HCT116 (cell line): ENCODE measurements at regions not wholly inside any gene's neighbourhood (a gene's known extent, or its start where the extent isn't known, plus 50 kb on each side); places are given as distances from the start of the nearest gene placed in this dataset.

ENCODE experiments used
- ATAC-seq: fragments of 200-7000 bp; cut with Tn5 transposase; 2 replicates; pipeline ENCODE4 v1.9.1; 2020; ENCODE audit warnings: mild to moderate bottlenecking, moderate library complexity
- BruUV-seq: library from RNA; stranded (reverse); fragments of 400-500 nt; replicated peaks from 2 replicates; lab custom pipeline; 2021; lab: Mats Ljungman, UMichigan
- CTCF ChIA-PET: fragments of 300-600 bp; sonication (Branson Sonifier 250); formaldehyde crosslinking; loops from one replicate; lab custom pipeline; 2021; ENCODE audit warnings: antibody characterized with exemption; lab: Charles Lee
- POLR2A ChIA-PET: fragments of 300-600, 350-600 bp; sonication (Branson Sonifier 250); formaldehyde crosslinking; loops from one replicate; lab custom pipeline; 2021; ENCODE audit warnings: antibody characterized with exemption; lab: Charles Lee
- RAD21 ChIA-PET, 2 experiments: fragments of 300-600 bp; sonication (Branson Sonifier 250); formaldehyde crosslinking; loops; one replicate each; lab custom pipeline; 2023; ENCODE audit warnings: low total read pairs in 2 of 2; ENCODE audit not compliant: uncharacterized antibody in 2 of 2, unreplicated experiment in 2 of 2, low non-redundant PET in 1 of 2; lab: Charles Lee
- DNase-seq: peaks from one replicate; pipeline ENCODE4 v3.0.0-alpha.2; 2010; ENCODE audit warnings: low read depth, low spot score
- H2AFZ ChIP-seq: fragments of 200-600 bp; shearing (Covaris generic), sonication (generic); 2 replicates; pipeline ENCODE4 v1.6.1; 2017; ENCODE audit warnings: low read depth, mixed run types, mixed read lengths, antibody characterized with exemption, low read length; ENCODE audit not compliant: poor library complexity, severe bottlenecking
- H3K27ac ChIP-seq: 2 replicates; pipeline ENCODE4 v1.5.1; 2012; ENCODE audit warnings: low read depth, low read length
- H3K27me3 ChIP-seq: fragments of 200-600 bp; sonication (generic); 2 replicates; pipeline ENCODE4 v1.6.1; 2016; ENCODE audit warnings: mixed run types, low read length, mixed read lengths; ENCODE audit not compliant: insufficient read depth
- H3K36me3 ChIP-seq, 2 experiments: fragments of 200-500 bp in 1 of 2; fragments of 200-600 bp in 1 of 2; sonication (Bioruptor generic) in 1 of 2; sonication (generic) in 1 of 2; 2 replicates each; pipeline versions ENCODE4 v1.5.1 to v1.6.1; 2014 to 2016; ENCODE audit warnings: low read length in 2 of 2, inconsistent platforms in 1 of 2, mixed read lengths in 1 of 2, mixed run types in 1 of 2; ENCODE audit not compliant: insufficient read depth in 2 of 2, control insufficient read depth in 1 of 2
- H3K4me1 ChIP-seq, 2 experiments: fragments of 200-600 bp in 1 of 2; sonication (generic) in 1 of 2; 2 replicates each; pipeline versions ENCODE4 v1.5.1 to v1.6.1; 2012 to 2017; ENCODE audit warnings: low read length in 2 of 2, inconsistent platforms in 1 of 2, mild to moderate bottlenecking in 1 of 2, mixed read lengths in 1 of 2, mixed run types in 1 of 2, moderate library complexity in 1 of 2; ENCODE audit not compliant: insufficient read depth in 2 of 2, control insufficient read depth in 1 of 2
- H3K4me2 ChIP-seq: fragments of 200-600 bp; sonication (generic); 2 replicates; pipeline ENCODE4 v1.6.1; 2017; ENCODE audit warnings: mixed run types, low read length, mixed read lengths
- H3K4me3 ChIP-seq, 2 experiments: fragments of 200-600 bp in 1 of 2; sonication (generic) in 1 of 2; replicated peaks in 1 of 2; 2 replicates each; pipeline ENCODE4 v1.5.1; 2011 to 2016; ENCODE audit warnings: low read length in 2 of 2, control low read depth in 1 of 2, low read depth in 1 of 2, mild to moderate bottlenecking in 1 of 2, mixed read lengths in 1 of 2, mixed run types in 1 of 2
- H3K79me2 ChIP-seq: fragments of 200-600 bp; sonication (generic); 2 replicates; pipeline ENCODE4 v1.6.1; 2017; ENCODE audit warnings: mild to moderate bottlenecking, mixed run types, low read length, moderate library complexity, mixed read lengths; ENCODE audit not compliant: insufficient read depth
- H3K9ac ChIP-seq: fragments of 200-600 bp; sonication (generic); 2 replicates; pipeline ENCODE4 v1.6.1; 2016; ENCODE audit warnings: low read length, mixed read lengths
- H3K9me2 ChIP-seq: fragments of 200-600 bp; sonication (generic), shearing (Covaris generic); 2 replicates; pipeline ENCODE4 v1.6.1; 2017; ENCODE audit warnings: mixed run types, mild to moderate bottlenecking, moderate library complexity; ENCODE audit not compliant: insufficient read depth
- H3K9me3 ChIP-seq, 2 experiments: fragments of 200-500 bp in 1 of 2; fragments of 200-600 bp in 1 of 2; sonication (Bioruptor generic) in 1 of 2; sonication (generic) in 1 of 2; 2 replicates each; pipeline ENCODE4 v1.6.1; 2014 to 2017; ENCODE audit warnings: low read length in 2 of 2, mixed read lengths in 2 of 2, inconsistent platforms in 1 of 2, low read depth in 1 of 2, mild to moderate bottlenecking in 1 of 2, mixed run types in 1 of 2, moderate library complexity in 1 of 2; ENCODE audit not compliant: control insufficient read depth in 1 of 2, insufficient read depth in 1 of 2
- H4K20me1 ChIP-seq: fragments of 200-600 bp; sonication (generic), shearing (Covaris generic); 2 replicates; pipeline ENCODE4 v1.6.1; 2017; ENCODE audit warnings: mixed run types, mild to moderate bottlenecking, moderate library complexity; ENCODE audit not compliant: insufficient read depth
- CEBPB ChIP-seq: IDR thresholded peaks from 2 replicates; pipeline ENCODE4 v1.6.1; 2012; ENCODE audit warnings: low read depth
- EGR1 ChIP-seq: IDR thresholded peaks from 2 replicates; pipeline ENCODE4 v1.6.1; 2012; ENCODE audit warnings: low read depth
- EZH2phosphoT487 ChIP-seq: fragments of 200-600 bp; IDR thresholded peaks from 2 replicates; pipeline ENCODE4 v1.6.1; 2018; ENCODE audit warnings: antibody characterized with exemption, borderline replicate concordance
- JUND ChIP-seq: IDR thresholded peaks from 2 replicates; pipeline ENCODE4 v1.6.1; 2012
- RAD21 ChIP-seq: IDR thresholded peaks from 2 replicates; pipeline ENCODE4 v1.6.1; 2012; ENCODE audit warnings: low read depth, mild to moderate bottlenecking
- REST ChIP-seq: IDR thresholded peaks from 2 replicates; pipeline ENCODE4 v1.6.1; 2012; ENCODE audit warnings: low read depth
- TCF7L2 ChIP-seq: IDR thresholded peaks from 2 replicates; pipeline ENCODE4 v1.7.0; 2011; ENCODE audit warnings: borderline replicate concordance, inconsistent platforms; ENCODE audit not compliant: insufficient read depth, insufficient read length; ENCODE audit errors: extremely low read depth
- YY1 ChIP-seq: IDR thresholded peaks from 2 replicates; pipeline ENCODE4 v1.6.1; 2011; ENCODE audit warnings: low read length, low read depth, moderate library complexity, mild to moderate bottlenecking; ENCODE audit not compliant: insufficient replicate concordance; ENCODE audit errors: extremely low read depth
- ZNF274 ChIP-seq: fragments of 200-500 bp; sonication (Bioruptor generic); IDR thresholded peaks from 2 replicates; pipeline ENCODE4 v1.6.1; 2014; ENCODE audit warnings: mild to moderate bottlenecking, low read depth, low read length, inconsistent platforms
- intact Hi-C: fragments of 100-400 bp; cut with micrococcal nuclease; formaldehyde crosslinking; loops from 2 replicates; pipeline ENCODE4 v1.10.0; 2022
- TF ChIP-seq, protein P1 (sequence below), 3 experiments: fragments of 200-600 bp in 1 of 3; sonication (generic) in 1 of 3; IDR thresholded peaks in 2 of 3; conservative IDR thresholded peaks in 1 of 3; 2 replicates each; pipeline ENCODE4 v1.5.1; 2012 to 2017; ENCODE audit warnings: low read depth in 2 of 3, low read length in 2 of 3, antibody characterized with exemption in 1 of 3, borderline replicate concordance in 1 of 3, control low read depth in 1 of 3, mild to moderate bottlenecking in 1 of 3, mixed read lengths in 1 of 3, mixed run types in 1 of 3, moderate library complexity in 1 of 3; ENCODE audit not compliant: insufficient read depth in 1 of 3
- TF ChIP-seq, protein P2 (sequence below): IDR thresholded peaks from 2 replicates; pipeline ENCODE4 v1.6.1; 2012
- TF ChIP-seq, protein P3 (sequence below): IDR thresholded peaks from 2 replicates; pipeline ENCODE4 v1.6.1; 2011; ENCODE audit warnings: mild to moderate bottlenecking, low read length, moderate library complexity; ENCODE audit not compliant: insufficient replicate concordance; ENCODE audit errors: extremely low read depth

GRCh38 chr14:98634043-98634820 is 637.8 kb downstream of the BCL11B start:
- H3K27ac ChIP-seq = no peak overlapping the region
- no peak for ATAC-seq
- H3K4me2 ChIP-seq = no peak overlapping the region
- H3K27me3 ChIP-seq = no peaks in the 10 kb centered on the region
- H3K9ac ChIP-seq = no peak overlapping the region
- CTCF ChIA-PET = no interaction called here
- no peaks in the 10 kb centered on the region for H3K36me3 ChIP-seq
- H3K4me1 ChIP-seq = no peaks in the 10 kb centered on the region
- H3K79me2 ChIP-seq = no peaks in the 10 kb centered on the region
- H3K9me3 ChIP-seq = peaks cover 0 to 4% of the 10 kb centered on the region in 2 experiments; a peak in 1 of 4 replicates
- H2AFZ ChIP-seq = no peak overlapping the region
- RAD21 ChIA-PET = no interaction called here
- H3K9me2 ChIP-seq = no peaks in the 10 kb centered on the region
- H4K20me1 ChIP-seq = no peaks in the 10 kb centered on the region
- intact Hi-C loops = no loop called here
- BruUV-seq = no TSS peak
- no peak for DNase-seq
- TF ChIP-seq REST = no peak
- no peak for TF ChIP-seq ZNF274
- TF ChIP-seq EGR1 = no peak
- TF ChIP-seq, protein P1, sequence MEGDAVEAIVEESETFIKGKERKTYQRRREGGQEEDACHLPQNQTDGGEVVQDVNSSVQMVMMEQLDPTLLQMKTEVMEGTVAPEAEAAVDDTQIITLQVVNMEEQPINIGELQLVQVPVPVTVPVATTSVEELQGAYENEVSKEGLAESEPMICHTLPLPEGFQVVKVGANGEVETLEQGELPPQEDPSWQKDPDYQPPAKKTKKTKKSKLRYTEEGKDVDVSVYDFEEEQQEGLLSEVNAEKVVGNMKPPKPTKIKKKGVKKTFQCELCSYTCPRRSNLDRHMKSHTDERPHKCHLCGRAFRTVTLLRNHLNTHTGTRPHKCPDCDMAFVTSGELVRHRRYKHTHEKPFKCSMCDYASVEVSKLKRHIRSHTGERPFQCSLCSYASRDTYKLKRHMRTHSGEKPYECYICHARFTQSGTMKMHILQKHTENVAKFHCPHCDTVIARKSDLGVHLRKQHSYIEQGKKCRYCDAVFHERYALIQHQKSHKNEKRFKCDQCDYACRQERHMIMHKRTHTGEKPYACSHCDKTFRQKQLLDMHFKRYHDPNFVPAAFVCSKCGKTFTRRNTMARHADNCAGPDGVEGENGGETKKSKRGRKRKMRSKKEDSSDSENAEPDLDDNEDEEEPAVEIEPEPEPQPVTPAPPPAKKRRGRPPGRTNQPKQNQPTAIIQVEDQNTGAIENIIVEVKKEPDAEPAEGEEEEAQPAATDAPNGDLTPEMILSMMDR (IDR thresholded peaks at IDR 0.05 in 2 of 3, conservative IDR thresholded peaks at IDR 0.05 in 1 of 3; ENCODE audit: borderline replicate concordance in 1 of 3, insufficient read depth in 1 of 3, low read depth in 2 of 3, low read length in 2 of 3) = no peak
- TF ChIP-seq, protein P2, sequence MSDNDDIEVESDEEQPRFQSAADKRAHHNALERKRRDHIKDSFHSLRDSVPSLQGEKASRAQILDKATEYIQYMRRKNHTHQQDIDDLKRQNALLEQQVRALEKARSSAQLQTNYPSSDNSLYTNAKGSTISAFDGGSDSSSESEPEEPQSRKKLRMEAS = no peak
- no peak for TF ChIP-seq CEBPB
- no peak for TF ChIP-seq EZH2phosphoT487
- no peak for TF ChIP-seq JUND
- TF ChIP-seq YY1 = no peak
- no peak for TF ChIP-seq TCF7L2
- no peak for TF ChIP-seq RAD21
- TF ChIP-seq, protein P3, sequence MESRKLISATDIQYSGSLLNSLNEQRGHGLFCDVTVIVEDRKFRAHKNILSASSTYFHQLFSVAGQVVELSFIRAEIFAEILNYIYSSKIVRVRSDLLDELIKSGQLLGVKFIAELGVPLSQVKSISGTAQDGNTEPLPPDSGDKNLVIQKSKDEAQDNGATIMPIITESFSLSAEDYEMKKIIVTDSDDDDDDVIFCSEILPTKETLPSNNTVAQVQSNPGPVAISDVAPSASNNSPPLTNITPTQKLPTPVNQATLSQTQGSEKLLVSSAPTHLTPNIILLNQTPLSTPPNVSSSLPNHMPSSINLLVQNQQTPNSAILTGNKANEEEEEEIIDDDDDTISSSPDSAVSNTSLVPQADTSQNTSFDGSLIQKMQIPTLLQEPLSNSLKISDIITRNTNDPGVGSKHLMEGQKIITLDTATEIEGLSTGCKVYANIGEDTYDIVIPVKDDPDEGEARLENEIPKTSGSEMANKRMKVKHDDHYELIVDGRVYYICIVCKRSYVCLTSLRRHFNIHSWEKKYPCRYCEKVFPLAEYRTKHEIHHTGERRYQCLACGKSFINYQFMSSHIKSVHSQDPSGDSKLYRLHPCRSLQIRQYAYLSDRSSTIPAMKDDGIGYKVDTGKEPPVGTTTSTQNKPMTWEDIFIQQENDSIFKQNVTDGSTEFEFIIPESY = no peak
- POLR2A ChIA-PET = no interaction called here
- H3K4me3 ChIP-seq = no peak overlapping the region
